Neural crest cell (in vitro differentiated cells): ENCODE measurements at regions not wholly inside any gene's neighbourhood (a gene's known extent, or its start where the extent isn't known, plus 50 kb on each side); places are given as distances from the start of the nearest gene placed in this dataset.

Experiments used
- DNase-seq: peaks from one replicate; pipeline ENCODE4 v3.0.0; 2021; ENCODE audit warnings: low read depth, mixed read lengths, low spot score
- H3K27ac Mint-ChIP-seq: one replicate; pipeline ENCODE4 v1.8.0; 2021; ENCODE audit warnings: mild to moderate bottlenecking, mixed read lengths; ENCODE audit not compliant: unreplicated experiment
- H3K27me3 Mint-ChIP-seq: 2 replicates; pipeline ENCODE4 v1.8.0; 2021; ENCODE audit warnings: low read depth, mild to moderate bottlenecking, mixed read lengths
- H3K36me3 Mint-ChIP-seq: 2 replicates; pipeline ENCODE4 v1.8.0; 2021; ENCODE audit warnings: low read depth, mild to moderate bottlenecking, mixed read lengths
- H3K4me1 Mint-ChIP-seq: 2 replicates; pipeline ENCODE4 v1.8.0; 2021; ENCODE audit warnings: mixed read lengths
- H3K4me3 Mint-ChIP-seq: one replicate; pipeline ENCODE4 v1.8.0; 2021; ENCODE audit warnings: mild to moderate bottlenecking, mixed read lengths
- H3K9me3 Mint-ChIP-seq: 2 replicates; pipeline ENCODE4 v1.8.0; 2021; ENCODE audit warnings: mixed read lengths
- TF ChIP-seq, protein P1 (sequence below): fragments of 200-600 bp; sonication (generic); conservative IDR thresholded peaks from 2 replicates; pipeline ENCODE4 v1.5.0; 2021; ENCODE audit warnings: antibody characterized with exemption, mild to moderate bottlenecking

DNA sequence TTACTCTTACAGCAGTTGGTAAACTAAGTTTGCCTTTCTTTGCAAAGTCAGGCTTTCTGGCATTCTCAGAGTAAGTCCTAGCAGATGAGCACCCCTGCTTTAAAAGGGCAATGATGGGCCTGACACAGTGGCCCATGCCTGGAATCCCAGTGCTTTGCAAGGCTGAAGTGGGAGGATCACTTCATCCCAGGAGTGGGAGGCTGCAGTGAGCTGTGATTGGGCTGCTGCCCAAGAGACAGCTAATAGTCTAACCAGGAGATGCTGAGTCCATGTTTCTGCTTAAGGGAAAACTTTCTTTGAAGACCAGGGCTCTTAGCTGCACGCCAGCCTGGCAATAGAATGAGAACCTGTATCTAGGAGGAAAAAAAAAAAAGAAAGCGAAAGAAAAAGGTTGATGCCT is 100.2 kb upstream of the MPP7 start:
- Mint-ChIP-seq H3K36me3 (no peaks in the 10 kb centered on the region), H3K4me3 (no peak overlapping the region), H3K4me1 (no peaks in the 10 kb centered on the region), H3K9me3 (no peaks in the 10 kb centered on the region), H3K27ac (no peak overlapping the region), H3K27me3 (no peaks in the 10 kb centered on the region)
- no peak for DNase-seq
- TF ChIP-seq, protein P1, sequence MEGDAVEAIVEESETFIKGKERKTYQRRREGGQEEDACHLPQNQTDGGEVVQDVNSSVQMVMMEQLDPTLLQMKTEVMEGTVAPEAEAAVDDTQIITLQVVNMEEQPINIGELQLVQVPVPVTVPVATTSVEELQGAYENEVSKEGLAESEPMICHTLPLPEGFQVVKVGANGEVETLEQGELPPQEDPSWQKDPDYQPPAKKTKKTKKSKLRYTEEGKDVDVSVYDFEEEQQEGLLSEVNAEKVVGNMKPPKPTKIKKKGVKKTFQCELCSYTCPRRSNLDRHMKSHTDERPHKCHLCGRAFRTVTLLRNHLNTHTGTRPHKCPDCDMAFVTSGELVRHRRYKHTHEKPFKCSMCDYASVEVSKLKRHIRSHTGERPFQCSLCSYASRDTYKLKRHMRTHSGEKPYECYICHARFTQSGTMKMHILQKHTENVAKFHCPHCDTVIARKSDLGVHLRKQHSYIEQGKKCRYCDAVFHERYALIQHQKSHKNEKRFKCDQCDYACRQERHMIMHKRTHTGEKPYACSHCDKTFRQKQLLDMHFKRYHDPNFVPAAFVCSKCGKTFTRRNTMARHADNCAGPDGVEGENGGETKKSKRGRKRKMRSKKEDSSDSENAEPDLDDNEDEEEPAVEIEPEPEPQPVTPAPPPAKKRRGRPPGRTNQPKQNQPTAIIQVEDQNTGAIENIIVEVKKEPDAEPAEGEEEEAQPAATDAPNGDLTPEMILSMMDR = no peak

- no peak overlapping the region for H3K27ac Mint-ChIP-seq
- H3K4me3 Mint-ChIP-seq = no peak overlapping the region
- H3K27me3 Mint-ChIP-seq = peaks cover 19% of the 10 kb centered on the region
- H3K36me3 Mint-ChIP-seq = no peaks in the 10 kb centered on the region
- TF ChIP-seq, protein P1 = no peak
- DNase-seq = no peak
- H3K4me1 Mint-ChIP-seq = no peaks in the 10 kb centered on the region
- peaks cover under 1% of the 10 kb centered on the region for H3K9me3 Mint-ChIP-seq
Observed at GRCh38 chr10:28408237-28408777, 105.4 kb upstream of the MPP7 start.

DNA sequence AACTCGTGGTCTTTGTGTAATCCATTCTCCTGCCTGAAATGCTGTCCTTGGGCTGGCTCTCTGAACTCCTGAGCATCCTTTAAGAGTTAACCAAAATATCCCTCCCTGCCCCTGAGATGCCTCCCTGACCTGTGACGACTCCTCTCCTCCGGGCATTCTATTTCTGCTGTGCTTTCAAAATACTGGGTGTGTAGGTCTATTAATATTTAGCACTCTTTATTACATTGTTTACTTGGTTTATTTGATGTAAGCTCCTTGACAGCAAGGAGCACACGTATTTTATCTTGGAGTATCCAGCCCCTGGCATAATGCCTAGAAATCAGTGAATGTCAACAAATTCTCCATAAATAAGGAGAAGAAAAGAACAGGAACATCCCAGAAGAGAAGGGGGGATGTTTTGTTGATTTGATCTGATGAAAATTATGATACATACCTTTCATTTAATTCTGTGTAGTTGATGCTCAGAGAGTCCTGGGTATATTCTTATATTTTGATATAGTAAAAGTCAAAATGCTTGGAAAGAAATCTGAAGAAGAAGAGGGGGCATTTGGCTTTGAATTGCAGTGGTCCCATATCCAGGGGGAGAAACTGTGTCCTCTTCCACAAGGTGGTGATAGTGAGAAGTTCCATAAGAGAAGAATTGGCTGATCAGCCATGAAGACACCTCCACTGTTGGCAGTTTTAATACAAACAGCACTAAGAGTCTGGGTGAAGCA is 107.7 kb upstream of the MPP7 start:
- Mint-ChIP-seq H3K27me3 (peaks cover 19% of the 10 kb centered on the region), H3K4me3 (no peak overlapping the region), H3K9me3 (peaks cover 10% of the 10 kb centered on the region), H3K27ac (no peak overlapping the region), H3K4me1 (no peaks in the 10 kb centered on the region), H3K36me3 (no peaks in the 10 kb centered on the region)
- TF ChIP-seq, protein P1 = peak; percentile 41
- no peak for DNase-seq

- Mint-ChIP-seq H3K9me3 (peaks cover 10% of the 10 kb centered on the region), H3K4me3 (no peak overlapping the region), H3K27ac (no peak overlapping the region), H3K4me1 (no peaks in the 10 kb centered on the region), H3K27me3 (peaks cover 19% of the 10 kb centered on the region), H3K36me3 (no peaks in the 10 kb centered on the region)
- TF ChIP-seq, protein P1 = no peak
- no peak for DNase-seq
Observed at GRCh38 chr10:28411136-28411460, 108.2 kb upstream of the MPP7 start.

GRCh38 chr10:28411648-28412047 is 108.8 kb upstream of the MPP7 start:
- Mint-ChIP-seq H3K27ac (no peak overlapping the region), H3K9me3 (peaks cover 10% of the 10 kb centered on the region), H3K27me3 (peaks cover 19% of the 10 kb centered on the region), H3K4me3 (no peak overlapping the region), H3K4me1 (no peaks in the 10 kb centered on the region), H3K36me3 (no peaks in the 10 kb centered on the region)
- DNase-seq = no peak
- TF ChIP-seq, protein P1 = no peak
